HepG2 (cell line): ENCODE measurements at regions not wholly inside any gene's neighbourhood (a gene's known extent, or its start where the extent isn't known, plus 50 kb on each side); places are given as distances from the start of the nearest gene placed in this dataset.

Experiments
- ATAC-seq: fragments of 200-7000 bp; cut with Tn5 transposase; 3 replicates; pipeline ENCODE4 v1.9.1; 2020; ENCODE audit warnings: mild to moderate bottlenecking, moderate library complexity
- BruUV-seq: library from RNA; stranded (reverse); fragments of 400-500 nt; replicated peaks from 2 replicates; lab custom pipeline; 2021; lab: Mats Ljungman, UMichigan
- CTCF ChIA-PET: fragments of 300-600 bp; formaldehyde crosslinking; extraction: SDS; loops from one replicate; lab custom pipeline; 2021; ENCODE audit warnings: low total read pairs, inconsistent platforms, low intra/inter-chr PET ratio; lab: Yijun Ruan, JAX
- POLR2A ChIA-PET: fragments of 350-600 bp; sonication (Branson Sonifier 250); formaldehyde crosslinking; loops from one replicate; lab custom pipeline; 2020; ENCODE audit warnings: antibody characterized with exemption, inconsistent platforms; lab: Yijun Ruan, JAX
- DNase-seq: peaks from one replicate; pipeline ENCODE4 v3.0.0-alpha.2; 2015; ENCODE audit warnings: low spot score
- FAIRE-seq: peaks from 3 replicates; lab custom pipeline; 2011; peaks lifted over from hg19 to GRCh38; lab: Jason Lieb, UNC
- H2AFZ ChIP-seq: one replicate; pipeline ENCODE4 v1.6.1; 2011; ENCODE audit warnings: low read length, inconsistent platforms
- H3K27ac ChIP-seq: fragments of 300-600 bp; 3 replicates; pipeline ENCODE4 v1.8.0; 2011; ENCODE audit warnings: mixed run types, mild to moderate bottlenecking, mixed read lengths, low read length, inconsistent platforms; ENCODE audit not compliant: insufficient read depth; ENCODE audit errors: extremely low read length
- H3K27me3 ChIP-seq, 2 experiments: fragments of 200-600 bp in 1 of 2; 2 replicates in 1 of 2; 3 replicates in 1 of 2; pipeline versions ENCODE4 v1.6.0 to v1.8.0; 2011; ENCODE audit warnings: low read length in 2 of 2, mild to moderate bottlenecking in 2 of 2, moderate library complexity in 2 of 2, inconsistent platforms in 1 of 2; ENCODE audit not compliant: insufficient read depth in 2 of 2, control insufficient read depth in 1 of 2
- H3K36me3 ChIP-seq, 2 experiments: fragments of 200-600 bp in 1 of 2; replicated peaks in 1 of 2; 2 replicates in 1 of 2; 3 replicates in 1 of 2; pipeline versions ENCODE4 v1.5.1 to v1.8.0; 2011; ENCODE audit warnings: low read length in 2 of 2, inconsistent platforms in 1 of 2; ENCODE audit not compliant: insufficient read depth in 2 of 2, control insufficient read depth in 1 of 2
- H3K4me1 ChIP-seq: 2 replicates; pipeline ENCODE4 v1.5.1; 2012; ENCODE audit warnings: low read length, inconsistent platforms; ENCODE audit not compliant: insufficient read depth
- H3K4me2 ChIP-seq: 2 replicates; pipeline ENCODE4 v1.6.0; 2011; ENCODE audit warnings: low read depth, low read length, inconsistent platforms
- H3K4me3 ChIP-seq, 3 experiments: fragments of 200-600 bp in 1 of 3; sonication (generic), shearing (Covaris generic) in 1 of 3; replicated peaks in 1 of 3; 2 replicates each; pipeline ENCODE4 v1.5.1; 2011 to 2016; ENCODE audit warnings: low read length in 3 of 3, inconsistent platforms in 2 of 3, low read depth in 2 of 3, mild to moderate bottlenecking in 2 of 3, control low read depth in 1 of 3, mixed read lengths in 1 of 3; ENCODE audit not compliant: insufficient read depth in 1 of 3
- H3K79me2 ChIP-seq: one replicate; pipeline ENCODE4 v1.6.1; 2011; ENCODE audit warnings: low read length, inconsistent platforms; ENCODE audit not compliant: insufficient read depth
- H3K9ac ChIP-seq: 2 replicates; pipeline ENCODE4 v1.6.0; 2011; ENCODE audit warnings: mild to moderate bottlenecking, low read depth, low read length, inconsistent platforms; ENCODE audit not compliant: insufficient read depth
- H3K9me3 ChIP-seq: 2 replicates; pipeline ENCODE4 v1.5.1; 2012; ENCODE audit warnings: mild to moderate bottlenecking, low read length
- H4K20me1 ChIP-seq: 2 replicates; pipeline ENCODE4 v1.6.0; 2011; ENCODE audit warnings: inconsistent platforms, mild to moderate bottlenecking, low read length, moderate library complexity; ENCODE audit not compliant: insufficient read depth
- CEBPB ChIP-seq: IDR thresholded peaks from 2 replicates; pipeline ENCODE4 v1.6.1; 2011; ENCODE audit warnings: low read depth, low read length, improper control_type of control experiment, borderline replicate concordance
- ELF4 ChIP-seq: sonication (generic); formaldehyde crosslinking; IDR thresholded peaks from 2 replicates; pipeline ENCODE4 v1.5.0; 2020; ENCODE audit warnings: missing genetic modification reagents, mild to moderate bottlenecking, moderate library complexity, borderline replicate concordance
- GRHL1 ChIP-seq: sonication (generic); formaldehyde crosslinking; conservative IDR thresholded peaks from 2 replicates; pipeline ENCODE4 v1.8.0; 2022; ENCODE audit warnings: missing genetic modification reagents
- HOXA5 ChIP-seq: sonication (generic); formaldehyde crosslinking; IDR thresholded peaks from 2 replicates; pipeline ENCODE4 v1.4.0; 2020; ENCODE audit warnings: missing genetic modification reagents
- POGK ChIP-seq: sonication (generic); formaldehyde crosslinking; conservative IDR thresholded peaks from 2 replicates; pipeline ENCODE4 v1.8.0; 2022; ENCODE audit warnings: mild to moderate bottlenecking, moderate library complexity, missing genetic modification reagents
- SIX4 ChIP-seq: sonication (generic); formaldehyde crosslinking; IDR thresholded peaks from 2 replicates; pipeline ENCODE4 v1.4.0; 2020; ENCODE audit warnings: missing genetic modification reagents
- ZNF3 ChIP-seq: IDR thresholded peaks from 2 replicates; pipeline ENCODE4 v1.7.0; 2017; ENCODE audit warnings: inconsistent platforms
- ZNF383 ChIP-seq: sonication (generic); formaldehyde crosslinking; IDR thresholded peaks from 2 replicates; pipeline ENCODE4 v1.4.0; 2020; ENCODE audit warnings: missing genetic modification reagents, mild to moderate bottlenecking, borderline replicate concordance
- ZNF567 ChIP-seq: sonication (generic); formaldehyde crosslinking; IDR thresholded peaks from 2 replicates; pipeline ENCODE4 v1.8.1; 2023; ENCODE audit warnings: mild to moderate bottlenecking, missing genetic modification reagents, borderline replicate concordance
- ZXDC ChIP-seq: sonication (generic); formaldehyde crosslinking; IDR thresholded peaks from 2 replicates; pipeline ENCODE4 v1.5.0; 2020; ENCODE audit warnings: mild to moderate bottlenecking, missing genetic modification reagents
- WGBS: methylation state at CpG from one replicate; pipeline ENCODE4 v1.1.6; 2017; ENCODE audit warnings: low lambda C conversion rate; 5-methylcytosine and 5-hydroxymethylcytosine counted together
- in situ Hi-C: cut with HindIII; loops from 2 replicates; pipeline ENCODE4 v1.10.0; 2017; ENCODE audit warnings: low pct_unique_long_range_greater_than_20kb; ENCODE audit not compliant: extremely low pct_ligation_motif_present
- intact Hi-C: fragments of 100-400 bp; cut with micrococcal nuclease; formaldehyde crosslinking; loops from one replicate; pipeline ENCODE4 v1.10.0; 2022; ENCODE audit not compliant: unreplicated experiment

GRCh38 chr1:98025858-98026257 lies 105.0 kb upstream of the DPYD start:
- no peak overlapping the region for H3K9ac ChIP-seq
- CTCF ChIA-PET, result no interaction called here
- no peak overlapping the region for H3K4me3 ChIP-seq
- ATAC-seq (no peak), FAIRE-seq (no peak), DNase-seq (no peak)
- no TSS peak for BruUV-seq
- H3K4me1 ChIP-seq, result no peaks in the 10 kb centered on the region
- H3K36me3 ChIP-seq, result no peaks in the 10 kb centered on the region
- H3K27ac ChIP-seq, result no peak overlapping the region
- H3K4me2 ChIP-seq, result no peak overlapping the region
- no peaks in the 10 kb centered on the region for H3K79me2 ChIP-seq
- no peaks in the 10 kb centered on the region for H3K9me3 ChIP-seq
- 2% methylated on average over 3 of the region's 3 CpGs for WGBS
- no peak overlapping the region for H2AFZ ChIP-seq
- no peaks in the 10 kb centered on the region for H4K20me1 ChIP-seq
- POLR2A ChIA-PET, result no interaction called here
- no peak for TF ChIP-seq HOXA5 (CRISPR knock-in tag)
- TF ChIP-seq SIX4 (CRISPR knock-in tag), result no peak
- no peak for TF ChIP-seq ZXDC (CRISPR knock-in tag)
- no peak for TF ChIP-seq ZNF3 (CRISPR knock-in tag)
- TF ChIP-seq ZNF567, result no peak
- no peak for TF ChIP-seq ZNF383 (CRISPR knock-in tag)
- TF ChIP-seq POGK (CRISPR knock-in tag), result no peak
- TF ChIP-seq CEBPB, result no peak
- TF ChIP-seq GRHL1 (CRISPR knock-in tag), result no peak
- no peak for TF ChIP-seq ELF4
- intact Hi-C loops (no loop called here), in situ Hi-C loops (no loop called here)
- no peaks in the 10 kb centered on the region for H3K27me3 ChIP-seq
